GM12878 (cell line): ENCODE measurements at regions not wholly inside any gene's neighbourhood (a gene's known extent, or its start where the extent isn't known, plus 50 kb on each side); places are given as distances from the start of the nearest gene placed in this dataset.

Source experiments
- ATF7 ChIP-seq: fragments of 450-650 bp; IDR thresholded peaks from 2 replicates; pipeline ENCODE4 v1.6.1; 2016; ENCODE audit warnings: low read depth, mild to moderate bottlenecking
- CREB1 ChIP-seq: IDR thresholded peaks from 2 replicates; pipeline ENCODE4 v1.6.1; 2012; ENCODE audit warnings: low read depth, mild to moderate bottlenecking, inconsistent platforms
- CREM ChIP-seq: IDR thresholded peaks from 2 replicates; pipeline ENCODE4 v1.6.1; 2014; ENCODE audit warnings: antibody characterized with exemption, low read depth
- E2F8 ChIP-seq: fragments of 450-650 bp; IDR thresholded peaks from 2 replicates; pipeline ENCODE4 v1.6.1; 2018; ENCODE audit warnings: mild to moderate bottlenecking, low read depth, moderate library complexity; ENCODE audit not compliant: partially characterized antibody
- EZH2 ChIP-seq: IDR thresholded peaks from 2 replicates; pipeline ENCODE4 v1.6.1; 2012; ENCODE audit warnings: low read depth, mild to moderate bottlenecking, control low read depth, inconsistent platforms, low read length, borderline replicate concordance; ENCODE audit not compliant: control insufficient read depth
- GABPA ChIP-seq: IDR thresholded peaks from 2 replicates; pipeline ENCODE4 v1.6.1; 2014; ENCODE audit warnings: antibody characterized with exemption, low read depth, mild to moderate bottlenecking, inconsistent platforms
- POLR2AphosphoS5 ChIP-seq: IDR thresholded peaks from 2 replicates; pipeline ENCODE4 v1.6.1; 2011; ENCODE audit warnings: mild to moderate bottlenecking, low read length, inconsistent platforms
- ZNF687 ChIP-seq: fragments of 450-650 bp; IDR thresholded peaks from 2 replicates; pipeline ENCODE4 v1.6.1; 2017; ENCODE audit warnings: mild to moderate bottlenecking, moderate library complexity

- TF ChIP-seq CREM (no peak), ATF7 (no peak), ZNF687 (no peak), CREB1 (no peak), POLR2AphosphoS5 (no peak), E2F8 (no peak), GABPA (no peak), EZH2 (no peak)
These were observed 590.7 kb downstream of the BCOR start for GRCh38 chrX:39507034-39507433.
